HCT116 (cell line): ENCODE measurements at regions not wholly inside any gene's neighbourhood (a gene's known extent, or its start where the extent isn't known, plus 50 kb on each side); places are given as distances from the start of the nearest gene placed in this dataset.

ENCODE experiments used
- ATAC-seq: fragments of 200-7000 bp; cut with Tn5 transposase; 2 replicates; pipeline ENCODE4 v1.9.1; 2020; ENCODE audit warnings: mild to moderate bottlenecking, moderate library complexity
- BruUV-seq: library from RNA; stranded (reverse); fragments of 400-500 nt; replicated peaks from 2 replicates; lab custom pipeline; 2021; lab: Mats Ljungman, UMichigan
- CTCF ChIA-PET: fragments of 300-600 bp; sonication (Branson Sonifier 250); formaldehyde crosslinking; loops from one replicate; lab custom pipeline; 2021; ENCODE audit warnings: antibody characterized with exemption; lab: Charles Lee
- POLR2A ChIA-PET: fragments of 300-600, 350-600 bp; sonication (Branson Sonifier 250); formaldehyde crosslinking; loops from one replicate; lab custom pipeline; 2021; ENCODE audit warnings: antibody characterized with exemption; lab: Charles Lee
- RAD21 ChIA-PET, 2 experiments: fragments of 300-600 bp; sonication (Branson Sonifier 250); formaldehyde crosslinking; loops; one replicate each; lab custom pipeline; 2023; ENCODE audit warnings: low total read pairs in 2 of 2; ENCODE audit not compliant: uncharacterized antibody in 2 of 2, unreplicated experiment in 2 of 2, low non-redundant PET in 1 of 2; lab: Charles Lee
- DNase-seq: peaks from one replicate; pipeline ENCODE4 v3.0.0-alpha.2; 2010; ENCODE audit warnings: low read depth, low spot score
- H2AFZ ChIP-seq: fragments of 200-600 bp; shearing (Covaris generic), sonication (generic); 2 replicates; pipeline ENCODE4 v1.6.1; 2017; ENCODE audit warnings: low read depth, mixed run types, mixed read lengths, antibody characterized with exemption, low read length; ENCODE audit not compliant: poor library complexity, severe bottlenecking
- H3K27ac ChIP-seq: 2 replicates; pipeline ENCODE4 v1.5.1; 2012; ENCODE audit warnings: low read depth, low read length
- H3K27me3 ChIP-seq: fragments of 200-600 bp; sonication (generic); 2 replicates; pipeline ENCODE4 v1.6.1; 2016; ENCODE audit warnings: mixed run types, low read length, mixed read lengths; ENCODE audit not compliant: insufficient read depth
- H3K36me3 ChIP-seq, 2 experiments: fragments of 200-500 bp in 1 of 2; fragments of 200-600 bp in 1 of 2; sonication (Bioruptor generic) in 1 of 2; sonication (generic) in 1 of 2; 2 replicates each; pipeline versions ENCODE4 v1.5.1 to v1.6.1; 2014 to 2016; ENCODE audit warnings: low read length in 2 of 2, inconsistent platforms in 1 of 2, mixed read lengths in 1 of 2, mixed run types in 1 of 2; ENCODE audit not compliant: insufficient read depth in 2 of 2, control insufficient read depth in 1 of 2
- H3K4me1 ChIP-seq, 2 experiments: fragments of 200-600 bp in 1 of 2; sonication (generic) in 1 of 2; 2 replicates each; pipeline versions ENCODE4 v1.5.1 to v1.6.1; 2012 to 2017; ENCODE audit warnings: low read length in 2 of 2, inconsistent platforms in 1 of 2, mild to moderate bottlenecking in 1 of 2, mixed read lengths in 1 of 2, mixed run types in 1 of 2, moderate library complexity in 1 of 2; ENCODE audit not compliant: insufficient read depth in 2 of 2, control insufficient read depth in 1 of 2
- H3K4me2 ChIP-seq: fragments of 200-600 bp; sonication (generic); 2 replicates; pipeline ENCODE4 v1.6.1; 2017; ENCODE audit warnings: mixed run types, low read length, mixed read lengths
- H3K4me3 ChIP-seq, 2 experiments: fragments of 200-600 bp in 1 of 2; sonication (generic) in 1 of 2; replicated peaks in 1 of 2; 2 replicates each; pipeline ENCODE4 v1.5.1; 2011 to 2016; ENCODE audit warnings: low read length in 2 of 2, control low read depth in 1 of 2, low read depth in 1 of 2, mild to moderate bottlenecking in 1 of 2, mixed read lengths in 1 of 2, mixed run types in 1 of 2
- H3K79me2 ChIP-seq: fragments of 200-600 bp; sonication (generic); 2 replicates; pipeline ENCODE4 v1.6.1; 2017; ENCODE audit warnings: mild to moderate bottlenecking, mixed run types, low read length, moderate library complexity, mixed read lengths; ENCODE audit not compliant: insufficient read depth
- H3K9ac ChIP-seq: fragments of 200-600 bp; sonication (generic); 2 replicates; pipeline ENCODE4 v1.6.1; 2016; ENCODE audit warnings: low read length, mixed read lengths
- H3K9me2 ChIP-seq: fragments of 200-600 bp; sonication (generic), shearing (Covaris generic); 2 replicates; pipeline ENCODE4 v1.6.1; 2017; ENCODE audit warnings: mixed run types, mild to moderate bottlenecking, moderate library complexity; ENCODE audit not compliant: insufficient read depth
- H3K9me3 ChIP-seq, 2 experiments: fragments of 200-500 bp in 1 of 2; fragments of 200-600 bp in 1 of 2; sonication (Bioruptor generic) in 1 of 2; sonication (generic) in 1 of 2; 2 replicates each; pipeline ENCODE4 v1.6.1; 2014 to 2017; ENCODE audit warnings: low read length in 2 of 2, mixed read lengths in 2 of 2, inconsistent platforms in 1 of 2, low read depth in 1 of 2, mild to moderate bottlenecking in 1 of 2, mixed run types in 1 of 2, moderate library complexity in 1 of 2; ENCODE audit not compliant: control insufficient read depth in 1 of 2, insufficient read depth in 1 of 2
- H4K20me1 ChIP-seq: fragments of 200-600 bp; sonication (generic), shearing (Covaris generic); 2 replicates; pipeline ENCODE4 v1.6.1; 2017; ENCODE audit warnings: mixed run types, mild to moderate bottlenecking, moderate library complexity; ENCODE audit not compliant: insufficient read depth
- ATF3 ChIP-seq: IDR thresholded peaks from 2 replicates; pipeline ENCODE4 v1.6.1; 2012
- CEBPB ChIP-seq: IDR thresholded peaks from 2 replicates; pipeline ENCODE4 v1.6.1; 2012; ENCODE audit warnings: low read depth
- CTCF ChIP-seq, 3 experiments: fragments of 200-600 bp in 1 of 3; sonication (generic) in 1 of 3; IDR thresholded peaks in 2 of 3; conservative IDR thresholded peaks in 1 of 3; 2 replicates each; pipeline ENCODE4 v1.5.1; 2012 to 2017; ENCODE audit warnings: low read depth in 2 of 3, low read length in 2 of 3, antibody characterized with exemption in 1 of 3, borderline replicate concordance in 1 of 3, control low read depth in 1 of 3, mild to moderate bottlenecking in 1 of 3, mixed read lengths in 1 of 3, mixed run types in 1 of 3, moderate library complexity in 1 of 3; ENCODE audit not compliant: insufficient read depth in 1 of 3
- EGR1 ChIP-seq: IDR thresholded peaks from 2 replicates; pipeline ENCODE4 v1.6.1; 2012; ENCODE audit warnings: low read depth
- ELF1 ChIP-seq: IDR thresholded peaks from 2 replicates; pipeline ENCODE4 v1.6.1; 2012; ENCODE audit warnings: low read depth, borderline replicate concordance
- EZH2phosphoT487 ChIP-seq: fragments of 200-600 bp; IDR thresholded peaks from 2 replicates; pipeline ENCODE4 v1.6.1; 2018; ENCODE audit warnings: antibody characterized with exemption, borderline replicate concordance
- MAX ChIP-seq: IDR thresholded peaks from 2 replicates; pipeline ENCODE4 v1.6.1; 2012
- POLR2AphosphoS5 ChIP-seq: IDR thresholded peaks from 2 replicates; pipeline ENCODE4 v1.6.1; 2011; ENCODE audit warnings: mild to moderate bottlenecking, low read depth, low read length, moderate library complexity
- SP1 ChIP-seq: IDR thresholded peaks from 2 replicates; pipeline ENCODE4 v1.6.1; 2012; ENCODE audit warnings: low read depth
- SRF ChIP-seq: IDR thresholded peaks from 2 replicates; pipeline ENCODE4 v1.6.1; 2012; ENCODE audit warnings: low read depth
- YY1 ChIP-seq: IDR thresholded peaks from 2 replicates; pipeline ENCODE4 v1.6.1; 2011; ENCODE audit warnings: low read length, low read depth, moderate library complexity, mild to moderate bottlenecking; ENCODE audit not compliant: insufficient replicate concordance; ENCODE audit errors: extremely low read depth
- ZBTB33 ChIP-seq: IDR thresholded peaks from 2 replicates; pipeline ENCODE4 v1.6.1; 2011; ENCODE audit warnings: mild to moderate bottlenecking, low read length, moderate library complexity; ENCODE audit not compliant: insufficient replicate concordance; ENCODE audit errors: extremely low read depth
- ZNF274 ChIP-seq: fragments of 200-500 bp; sonication (Bioruptor generic); IDR thresholded peaks from 2 replicates; pipeline ENCODE4 v1.6.1; 2014; ENCODE audit warnings: mild to moderate bottlenecking, low read depth, low read length, inconsistent platforms
- intact Hi-C: fragments of 100-400 bp; cut with micrococcal nuclease; formaldehyde crosslinking; loops from 2 replicates; pipeline ENCODE4 v1.10.0; 2022

- Histone ChIP-seq H3K27me3 (no peaks in the 10 kb centered on the region), H3K9me3 (no peaks in the 10 kb centered on the region), H3K9ac (no peak overlapping the region), H3K36me3 (no peaks in the 10 kb centered on the region), H3K9me2 (no peaks in the 10 kb centered on the region), H4K20me1 (no peaks in the 10 kb centered on the region)
- POLR2A ChIA-PET = no interaction called here
- TF ChIP-seq SRF (no peak), CTCF (IDR thresholded peaks at IDR 0.05 in 2 of 3, conservative IDR thresholded peaks at IDR 0.05 in 1 of 3; ENCODE audit: borderline replicate concordance in 1 of 3, insufficient read depth in 1 of 3, low read depth in 2 of 3, low read length in 2 of 3) (no peak), MAX (no peak), EZH2phosphoT487 (no peak)
- TF ChIP-seq, all 23 proteins: peak for 0
- Histone ChIP-seq H3K27ac (no peak overlapping the region), H3K4me2 (no peak overlapping the region), H3K4me3 (no peak overlapping the region), H3K79me2 (no peaks in the 10 kb centered on the region), H2AFZ (no peak overlapping the region), H3K4me1 (no peaks in the 10 kb centered on the region)
- BruUV-seq = no TSS peak
- RAD21 ChIA-PET = no interaction called here
- no peak for DNase-seq
- CTCF ChIA-PET = no interaction called here
- ATAC-seq = no peak
- intact Hi-C loops = no loop called here
Observed at GRCh38 chr15:37452498-37452897, 352.1 kb upstream of the MEIS2 start.

GRCh38 chr15:37480482-37480881 is 380.1 kb upstream of the MEIS2 start:
- ATAC-seq = no peak
- no peak for DNase-seq
- no peaks in the 10 kb centered on the region for H3K9me3 ChIP-seq
- H3K4me2 ChIP-seq = no peak overlapping the region
- H2AFZ ChIP-seq = no peak overlapping the region
- no peak overlapping the region for H3K27ac ChIP-seq
- no TSS peak for BruUV-seq
- H3K79me2 ChIP-seq = no peaks in the 10 kb centered on the region
- intact Hi-C loops = no loop called here
- no peak overlapping the region for H3K4me3 ChIP-seq
- no peak overlapping the region for H3K9ac ChIP-seq
- CTCF ChIA-PET = no interaction called here
- H3K4me1 ChIP-seq = no peaks in the 10 kb centered on the region
- RAD21 ChIA-PET = no interaction called here
- H4K20me1 ChIP-seq = no peaks in the 10 kb centered on the region
- H3K9me2 ChIP-seq = no peaks in the 10 kb centered on the region
- H3K36me3 ChIP-seq = no peaks in the 10 kb centered on the region
- POLR2A ChIA-PET = no interaction called here
- H3K27me3 ChIP-seq = no peaks in the 10 kb centered on the region
- TF ChIP-seq MAX (no peak), ELF1 (no peak), ZBTB33 (no peak), YY1 (no peak), SP1 (no peak), CEBPB (no peak), SRF (no peak), ATF3 (no peak), POLR2AphosphoS5 (no peak), ZNF274 (no peak), EGR1 (no peak)
